ENCODE measurements at regions not wholly inside any gene's neighbourhood (a gene's known extent, or its start where the extent isn't known, plus 50 kb on each side); places are given as distances from the start of the nearest gene placed in this dataset.

- Histone ChIP-seq H2BK15ac (ENCODE audit: low read length) (no peak overlapping the region), H3K14ac (ENCODE audit: insufficient read length) (no peak overlapping the region), H3K4me1 (replicated peaks in 1 of 4; ENCODE audit: control insufficient read depth in 3 of 4, insufficient read depth in 4 of 4, low read length in 3 of 4) (no peaks in the 10 kb centered on the region), H3K23me2 (ENCODE audit: low read depth, low read length) (no peaks in the 10 kb centered on the region), H4K8ac (ENCODE audit: extremely low read depth, insufficient read depth, low read length) (no peak overlapping the region), H3K9ac (replicated peaks in 1 of 4; ENCODE audit: extremely low read depth in 1 of 4, low read depth in 3 of 4, low read length in 3 of 4) (no peak overlapping the region), H3K79me2 (ENCODE audit: control insufficient read depth in 1 of 2, insufficient read depth in 2 of 2, low read length in 2 of 2) (no peaks in the 10 kb centered on the region), H3K4me3 (ENCODE audit: extremely low read depth in 1 of 4, insufficient read depth in 2 of 4, low read depth in 3 of 4, low read length in 4 of 4) (no peak overlapping the region), H3K4me2 (ENCODE audit: insufficient read depth in 1 of 2, low read depth in 2 of 2, low read length in 2 of 2) (no peak overlapping the region), H2BK5ac (ENCODE audit: low read depth, low read length) (no peak overlapping the region), H3K27ac (ENCODE audit: low read depth, low read length) (no peak overlapping the region), H2AFZ (ENCODE audit: low read length) (no peak overlapping the region; the same call in 1 of the 2 replicates), H2BK12ac (ENCODE audit: low read depth, low read length) (no peak overlapping the region), H3K27me3 (replicated peaks in 1 of 4; ENCODE audit: control insufficient read depth in 3 of 4, extremely low read depth in 1 of 4, insufficient read depth in 3 of 4, low read length in 3 of 4) (no peaks in the 10 kb centered on the region), H2BK20ac (ENCODE audit: low read length) (no peak overlapping the region), H3K36me3 (ENCODE audit: control insufficient read depth in 2 of 4, insufficient read depth in 4 of 4, low read length in 3 of 4) (no peaks in the 10 kb centered on the region), H3K56ac (replicated peaks; ENCODE audit: insufficient read length, low read depth, low read length) (no peak overlapping the region), H4K91ac (replicated peaks; ENCODE audit: insufficient read length, low read length) (no peak overlapping the region), H4K20me1 (replicated peaks in 1 of 2; ENCODE audit: control insufficient read depth in 1 of 2, insufficient read depth in 2 of 2, low read length in 2 of 2) (peaks cover 0 to 2% of the 10 kb centered on the region in 2 experiments), H2AK5ac (ENCODE audit: low read depth, low read length) (no peak overlapping the region), H4K5ac (ENCODE audit: insufficient read length, low read depth, low read length) (no peak overlapping the region), H3K18ac (ENCODE audit: extremely low read depth, low read length) (no peak overlapping the region), H3K79me1 (ENCODE audit: low read depth, low read length) (no peaks in the 10 kb centered on the region), H3K4ac (replicated peaks; ENCODE audit: insufficient read length, low read depth, low read length) (no peak overlapping the region), H3K9me3 (ENCODE audit: insufficient read depth in 2 of 2, low read depth in 1 of 2, low read length in 1 of 2) (no peaks in the 10 kb centered on the region), H3K23ac (ENCODE audit: insufficient read length) (no peak overlapping the region), H2BK120ac (replicated peaks; ENCODE audit: low read depth, low read length) (no peak overlapping the region)
- DNase-seq (ENCODE audit: low read depth in 1 of 2, low spot score in 2 of 2) (no peak), FAIRE-seq (no peak)
- ChIA-PET CTCF (ENCODE audit: partially characterized antibody) (interaction anchor here (0.5 to 5.5 kb wide), 15 partner anchors 10 to 557 kb away, joined by 3 to 49 read pairs (median 3); no protein-coding TSS in a partner anchor), POLR2A (ENCODE audit: partially characterized antibody) (no interaction called here)
- 93% methylated on average over 6 of the region's 6 CpGs; no CpG with 5 or more reads in 1 of the 2 experiments for WGBS, 2 experiments (ENCODE audit: extremely low coverage in 1 of 2, insufficient coverage in 1 of 2, insufficient read length in 1 of 2, insufficient replicate concordance in 2 of 2, low coverage in 1 of 2, low lambda C conversion rate in 2 of 2, missing lambda C conversion rate in 1 of 2)
- TF ChIP-seq TCF12 (IDR thresholded peaks at IDR 0.05; ENCODE audit: low read depth, low read length) (no peak), CBX5 (IDR thresholded peaks at IDR 0.05; ENCODE audit: low read depth, low read length) (no peak), SIRT6 (IDR thresholded peaks at IDR 0.05; ENCODE audit: low read length) (no peak), SRF (IDR thresholded peaks at IDR 0.05; ENCODE audit: low read depth, low read length) (no peak), SIN3A (conservative IDR thresholded peaks at IDR 0.05 in 1 of 2, IDR thresholded peaks at IDR 0.05 in 1 of 2; ENCODE audit: low read depth in 1 of 2, low read length in 2 of 2) (no peak), CEBPB (IDR thresholded peaks at IDR 0.05; ENCODE audit: low read depth, low read length) (no peak), CHD2 (IDR thresholded peaks at IDR 0.05; ENCODE audit: low read length) (no peak), TAF1 (IDR thresholded peaks at IDR 0.05; ENCODE audit: low read depth, low read length) (no peak), TBP (IDR thresholded peaks at IDR 0.05; ENCODE audit: low read depth, low read length) (no peak), GABPA (IDR thresholded peaks at IDR 0.05; ENCODE audit: borderline replicate concordance, insufficient read depth, low read length) (no peak), MAX (IDR thresholded peaks at IDR 0.05) (no peak), BCL11A (IDR thresholded peaks at IDR 0.05; ENCODE audit: low read depth in 2 of 2, low read length in 2 of 2) (no peak), POU5F1 (IDR thresholded peaks at IDR 0.05; ENCODE audit: low read depth, low read length) (no peak), SAP30 (IDR thresholded peaks at IDR 0.05; ENCODE audit: insufficient read depth, insufficient replicate concordance, low read length) (no peak), SIX5 (IDR thresholded peaks at IDR 0.05; ENCODE audit: low read depth, low read length) (no peak)
These were observed 391.0 kb upstream of the RARB start for GRCh38 chr3:25037049-25037547.

All from H1 (cell line).